ENCODE measurements at regions not wholly inside any gene's neighbourhood (a gene's known extent, or its start where the extent isn't known, plus 50 kb on each side); places are given as distances from the start of the nearest gene placed in this dataset.
"Not testable (repeated sequence)": the region's sequence is repeated elsewhere in the genome, so short reads cannot be mapped to it uniquely, and the experiment has no call there.

GRCh38 chr3:94811836-94812235 lies 749.0 kb downstream of the NSUN3 start:
- intact Hi-C loops (cut with DNase I) = no loop called here
- no peak for ATAC-seq
- DNase-seq (ENCODE audit: missing footprints) = no peak

GRCh38 chr3:94821241-94821640 lies 758.4 kb downstream of the NSUN3 start:
- ATAC-seq (no peak), DNase-seq (ENCODE audit: missing footprints) (no peak)
- intact Hi-C loops (cut with DNase I) = no loop called here

DNA sequence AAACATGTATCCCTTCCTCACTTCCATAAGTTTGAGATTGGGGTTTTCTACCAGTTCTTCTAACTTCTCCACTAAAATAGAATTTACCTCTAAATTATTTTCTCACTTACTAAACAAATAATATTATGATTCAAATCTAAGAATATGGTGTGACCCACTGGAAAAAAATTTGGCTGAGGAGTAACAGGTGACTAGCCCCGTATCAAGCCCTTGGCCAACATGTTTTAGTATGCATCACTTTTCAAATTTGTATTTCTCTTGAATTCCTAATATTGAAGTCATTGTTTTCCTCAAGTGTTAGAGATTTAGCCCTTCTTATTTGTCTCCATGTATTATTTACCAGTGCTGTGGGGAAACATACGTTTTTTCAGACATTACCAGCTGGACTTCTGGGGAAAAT lies 759.4 kb downstream of the NSUN3 start:
- ATAC-seq (no peak), DNase-seq (ENCODE audit: missing footprints) (no peak)
- intact Hi-C loops (cut with DNase I) = no loop called here

- intact Hi-C loops (cut with DNase I); DNase-seq (ENCODE audit: missing footprints); ATAC-seq: not testable (repeated sequence)
Observed at GRCh38 chr3:94846251-94846650, 783.4 kb downstream of the NSUN3 start.

- intact Hi-C loops (cut with DNase I) = no loop called here
- no peak for DNase-seq (ENCODE audit: missing footprints)
- ATAC-seq = no peak
Observed at GRCh38 chr3:94862703-94863102, 799.8 kb downstream of the NSUN3 start.

DNA sequence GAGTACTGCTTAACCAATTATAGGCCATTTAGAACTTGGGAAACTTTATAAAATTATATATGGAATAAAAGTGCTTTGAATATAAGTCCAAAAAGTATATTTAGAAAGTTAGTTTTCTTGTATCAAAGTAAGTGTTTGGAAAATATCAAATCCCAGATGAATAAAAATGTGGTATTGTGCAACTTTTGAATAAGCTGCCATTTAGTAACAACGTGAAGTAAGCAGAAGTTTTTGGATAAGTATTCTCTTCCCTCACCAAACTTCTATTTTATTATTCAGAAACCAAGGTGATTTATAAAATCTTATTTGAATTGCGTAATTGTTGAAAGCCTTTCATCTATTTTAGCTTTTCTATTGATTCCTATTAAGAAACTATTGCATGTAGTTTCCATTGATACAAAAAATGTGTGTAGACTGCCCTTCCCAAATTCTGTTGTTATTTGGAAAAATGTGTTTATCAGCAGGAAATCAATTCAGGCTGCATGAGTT lies 806.2 kb downstream of the NSUN3 start:
- intact Hi-C loops (cut with DNase I) = no loop called here
- DNase-seq (ENCODE audit: missing footprints) (no peak), ATAC-seq (no peak)

- ATAC-seq = no peak
- intact Hi-C loops (cut with DNase I) = no loop called here
- no peak for DNase-seq (ENCODE audit: missing footprints)
Observed at GRCh38 chr3:94873751-94874150, 810.9 kb downstream of the NSUN3 start.

DNA sequence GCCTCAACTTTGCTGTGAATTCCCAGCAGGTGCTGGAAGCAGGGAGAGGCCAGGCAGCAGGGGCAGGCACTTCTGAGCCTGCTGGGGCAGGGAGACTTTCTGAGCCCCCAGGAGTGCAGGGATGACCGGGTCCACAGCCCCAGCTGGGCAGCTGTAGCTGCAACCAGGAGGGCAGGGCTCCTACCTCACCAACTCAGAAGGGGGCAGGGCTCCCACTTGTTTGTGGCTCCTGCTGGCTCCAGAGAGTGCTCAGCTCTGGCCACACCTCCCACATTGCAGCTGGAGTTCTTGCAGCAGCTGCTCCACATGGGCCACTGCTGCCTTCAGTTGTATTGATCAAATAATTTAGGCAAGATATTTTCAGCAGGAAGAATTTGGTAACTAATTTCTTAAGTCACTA lies 812.3 kb downstream of the NSUN3 start:
- DNase-seq (ENCODE audit: missing footprints) = peak; percentile 58
- ATAC-seq = no peak
- intact Hi-C loops (cut with DNase I) = no loop called here

- ATAC-seq (no peak), DNase-seq (ENCODE audit: missing footprints) (no peak)
- intact Hi-C loops (cut with DNase I) = no loop called here
Observed at GRCh38 chr3:94887065-94887464, 824.2 kb downstream of the NSUN3 start.

DNA sequence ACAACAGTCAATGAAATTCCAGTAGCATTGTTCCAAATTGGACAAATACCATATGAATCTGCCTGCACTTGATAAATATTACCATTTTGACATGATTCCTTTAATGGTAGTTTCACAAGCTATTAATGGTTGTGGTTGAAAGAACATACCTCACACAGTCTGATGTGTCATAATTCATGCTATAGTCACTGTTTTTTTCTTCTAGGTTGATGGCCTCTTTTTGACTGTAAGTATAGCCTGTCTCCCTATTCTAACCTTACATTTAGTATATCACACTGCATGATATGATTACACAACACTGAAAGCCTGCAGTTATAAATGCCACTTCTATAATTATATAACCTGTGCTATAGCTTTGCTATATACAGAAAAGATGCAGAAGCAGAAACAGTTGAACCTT lies 834.1 kb downstream of the NSUN3 start:
- intact Hi-C loops (cut with DNase I) = no loop called here
- DNase-seq (ENCODE audit: missing footprints) = no peak
- ATAC-seq = no peak

- ATAC-seq (no peak), DNase-seq (ENCODE audit: missing footprints) (no peak)
- intact Hi-C loops (cut with DNase I) = no loop called here
Observed at GRCh38 chr3:94904156-94904674, 841.4 kb downstream of the NSUN3 start.

- intact Hi-C loops (cut with DNase I) = no loop called here
- ATAC-seq (no peak), DNase-seq (ENCODE audit: missing footprints) (no peak)
Observed at GRCh38 chr3:94909726-94910125, 846.9 kb downstream of the NSUN3 start.

DNA sequence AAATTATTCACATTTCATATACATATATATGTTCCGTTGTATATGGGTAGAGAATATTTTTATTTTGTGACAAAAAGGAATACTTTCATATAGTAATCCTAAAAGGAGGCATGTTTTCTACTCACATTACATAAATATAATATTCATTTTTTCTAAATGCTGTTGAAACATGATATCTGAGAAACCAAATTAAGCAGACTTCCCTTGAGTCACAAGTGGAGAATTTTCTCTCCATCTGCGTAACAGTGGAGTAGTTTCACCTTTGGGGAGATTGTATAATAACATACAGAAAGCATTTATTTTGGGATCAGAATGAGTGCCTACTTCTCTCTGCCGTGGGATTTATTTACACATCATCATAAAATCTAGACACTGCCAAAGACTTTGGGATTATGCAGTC lies 849.8 kb downstream of the NSUN3 start:
- intact Hi-C loops (cut with DNase I) = no loop called here
- ATAC-seq (no peak), DNase-seq (ENCODE audit: missing footprints) (no peak)

GRCh38 chr3:94927175-94927574 lies 864.3 kb downstream of the NSUN3 start:
- DNase-seq (ENCODE audit: missing footprints) = no peak
- no peak for ATAC-seq
- intact Hi-C loops (cut with DNase I) = loop anchor here (5.0 kb wide), 1 partner anchor 205 kb away; no protein-coding TSS in a partner anchor

- ATAC-seq (no peak), DNase-seq (ENCODE audit: missing footprints) (no peak)
- intact Hi-C loops (cut with DNase I) = loop anchor here (5.0 kb wide), 1 partner anchor 203 kb away; no protein-coding TSS in a partner anchor
Observed at GRCh38 chr3:94928921-94929320, 866.1 kb downstream of the NSUN3 start.

DNA sequence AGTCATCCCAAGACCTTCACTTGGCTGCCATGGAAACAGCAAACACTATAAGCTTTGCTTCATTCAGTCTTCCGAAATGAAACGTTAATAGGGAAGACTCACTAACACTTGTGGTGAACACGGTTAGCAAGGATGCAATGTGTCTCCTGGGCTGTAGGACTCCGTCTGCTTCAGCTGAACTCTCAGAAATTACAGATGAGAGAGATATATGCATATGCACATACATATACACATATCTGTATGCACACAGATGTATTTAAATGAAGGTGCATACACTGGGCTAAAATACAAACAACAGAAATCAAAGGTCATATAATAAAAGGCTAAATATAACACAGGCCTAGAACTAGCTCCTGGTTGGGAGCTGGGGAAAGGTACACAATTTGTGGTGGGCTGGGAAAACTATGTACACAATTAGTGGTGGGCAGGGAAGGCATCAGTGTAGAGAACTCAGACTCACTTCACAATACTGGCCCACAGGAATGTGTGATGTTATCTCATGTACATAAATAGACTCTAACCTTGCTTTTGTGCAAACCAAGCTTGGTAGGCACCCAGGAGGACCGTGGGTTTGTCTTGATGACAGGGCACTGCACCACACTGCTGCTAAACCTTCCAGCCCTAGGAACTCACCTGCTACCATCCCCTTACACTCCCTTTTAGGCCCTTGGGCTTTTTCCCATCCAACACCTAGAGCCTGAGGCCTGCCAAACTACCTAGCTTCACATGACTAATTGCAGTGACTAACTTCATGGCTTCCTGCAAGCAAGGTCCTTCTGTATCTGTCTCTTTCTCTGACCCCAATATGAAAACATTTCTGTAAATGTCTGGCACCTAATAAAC lies 873.1 kb downstream of the NSUN3 start:
- DNase-seq (ENCODE audit: missing footprints) (no peak), ATAC-seq (peak; percentile 31)
- intact Hi-C loops (cut with DNase I) = no loop called here

- DNase-seq (ENCODE audit: missing footprints) (no peak), ATAC-seq (no peak)
- intact Hi-C loops (cut with DNase I) = no loop called here
Observed at GRCh38 chr3:94937980-94938379, 875.1 kb downstream of the NSUN3 start.

DNA sequence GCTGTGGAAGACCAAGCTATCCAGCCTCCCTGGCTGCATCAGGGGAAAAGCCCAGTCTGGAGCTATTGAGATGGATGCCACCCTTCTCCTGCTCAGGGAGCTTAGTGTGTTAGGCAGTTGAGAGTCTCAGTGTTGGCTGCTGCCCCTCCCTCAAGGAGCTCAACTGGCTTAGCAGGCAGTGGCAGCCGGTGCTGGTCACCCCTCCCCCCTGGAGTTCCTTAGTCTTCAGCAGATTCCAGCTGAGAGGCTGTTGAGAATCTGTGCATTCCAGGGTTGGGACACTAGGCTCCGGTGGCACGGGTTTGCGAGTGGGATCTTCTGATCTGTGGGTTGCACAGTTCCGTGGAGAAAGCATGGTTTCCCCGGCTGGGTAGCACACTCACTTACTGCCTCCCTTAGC lies 883.8 kb downstream of the NSUN3 start:
- intact Hi-C loops (cut with DNase I) = no loop called here
- ATAC-seq (no peak), DNase-seq (ENCODE audit: missing footprints) (no peak)

DNA sequence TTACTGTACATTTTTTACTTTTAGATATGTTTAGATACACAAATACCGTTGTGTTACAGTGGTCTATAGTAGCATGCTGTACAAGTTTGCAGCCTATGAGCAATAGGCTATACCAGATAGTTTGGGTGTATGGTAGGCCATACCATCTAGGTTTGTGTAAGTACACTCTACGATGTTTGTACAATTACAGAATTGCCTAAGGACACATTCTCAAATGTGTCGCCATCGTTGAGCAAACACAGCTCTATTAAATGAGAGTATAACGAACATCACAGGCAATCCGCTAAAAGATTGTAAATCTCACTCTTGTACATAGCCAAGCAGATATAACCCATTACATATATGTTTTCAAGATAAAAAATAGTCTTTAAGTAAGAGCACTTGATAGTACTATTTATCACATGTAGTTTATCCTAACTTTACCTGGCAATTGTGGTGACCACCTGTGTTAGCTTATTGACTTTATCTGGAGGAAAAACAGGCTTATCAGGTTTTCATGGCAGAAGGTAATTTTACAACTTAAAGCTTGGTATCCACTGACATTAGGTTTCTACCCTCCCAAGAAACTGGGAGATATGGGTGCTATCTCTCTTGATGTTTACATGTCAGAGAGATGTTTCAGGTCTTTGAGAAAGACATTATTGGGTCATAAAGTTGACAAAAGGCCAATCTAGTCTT lies 898.7 kb downstream of the NSUN3 start:
- intact Hi-C loops (cut with DNase I) = no loop called here
- no peak for ATAC-seq
- no peak for DNase-seq (ENCODE audit: missing footprints)

DNA sequence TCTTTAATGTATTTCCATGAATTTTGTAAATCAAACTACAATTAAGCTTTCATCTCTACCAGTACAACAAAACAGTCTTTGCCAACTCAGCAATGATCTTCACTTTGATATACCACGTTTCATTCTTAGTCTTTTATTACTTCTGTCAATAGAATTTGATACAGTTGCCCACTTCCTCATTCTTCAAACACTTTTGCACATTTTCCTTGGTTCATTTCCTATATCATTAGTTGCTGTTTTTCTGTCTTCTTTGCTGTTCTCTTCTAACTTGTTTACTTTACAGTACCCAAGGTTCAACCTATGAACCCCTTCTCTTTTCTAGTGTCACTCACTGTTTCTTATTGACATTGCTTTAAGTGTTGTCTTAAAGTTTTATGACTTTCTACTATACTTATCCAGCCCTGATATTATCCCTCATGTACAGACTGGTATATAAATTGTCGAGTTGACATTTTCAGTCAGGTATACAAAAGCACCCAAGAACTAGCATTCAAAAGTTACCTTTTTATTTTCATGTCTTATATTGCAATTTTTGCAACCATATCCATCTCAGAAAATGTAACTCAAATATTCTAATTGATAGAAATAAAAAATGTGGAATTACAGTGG lies 903.1 kb downstream of the NSUN3 start:
- ATAC-seq = no peak
- no peak for DNase-seq (ENCODE audit: missing footprints)
- intact Hi-C loops (cut with DNase I) = no loop called here
